NCI-H2171 (cell line): ENCODE measurements at regions not wholly inside any gene's neighbourhood (a gene's known extent, or its start where the extent isn't known, plus 50 kb on each side); places are given as distances from the start of the nearest gene placed in this dataset.
"Not testable (repeated sequence)": the region's sequence is repeated elsewhere in the genome, so short reads cannot be mapped to it uniquely, and the experiment has no call there.

Source experiments
- DNase-seq: peaks from one replicate; lab custom pipeline; 2025; lab: John Stamatoyannopoulos, UW

- DNase-seq: no peak
These were observed 2403.4 kb upstream of the ACO1 start for GRCh38 chr9:29981013-29981412.

- DNase-seq: no peak
These were observed 2384.8 kb upstream of the ACO1 start for GRCh38 chr9:29999645-30000044.

- no peak for DNase-seq
These were observed 2373.8 kb upstream of the ACO1 start for GRCh38 chr9:30010691-30011090.

GRCh38 chr9:30012622-30013021 lies 2371.8 kb upstream of the ACO1 start:
- no peak for DNase-seq

- no peak for DNase-seq
These were observed 2369.4 kb upstream of the ACO1 start for GRCh38 chr9:30015073-30015472.

- no peak for DNase-seq
These were observed 2364.3 kb upstream of the ACO1 start for GRCh38 chr9:30020161-30020560.

- no peak for DNase-seq
These were observed 2348.7 kb upstream of the ACO1 start for GRCh38 chr9:30035761-30036160.

- no peak for DNase-seq
These were observed 2347.9 kb upstream of the ACO1 start for GRCh38 chr9:30036558-30036957.

GRCh38 chr9:30039712-30040111 lies 2344.7 kb upstream of the ACO1 start:
- no peak for DNase-seq

GRCh38 chr9:30048396-30048795 lies 2336.0 kb upstream of the ACO1 start:
- no peak for DNase-seq

GRCh38 chr9:30058463-30058862 lies 2326.0 kb upstream of the ACO1 start:
- no peak for DNase-seq

- no peak for DNase-seq
These were observed 2323.5 kb upstream of the ACO1 start for GRCh38 chr9:30060976-30061375.

- DNase-seq: no peak
These were observed 2318.6 kb upstream of the ACO1 start for GRCh38 chr9:30065888-30066287.

GRCh38 chr9:30069236-30069635 lies 2315.2 kb upstream of the ACO1 start:
- not testable (repeated sequence) for DNase-seq

GRCh38 chr9:30075022-30075421 lies 2309.4 kb upstream of the ACO1 start:
- DNase-seq: no peak

GRCh38 chr9:30075451-30076199 lies 2308.8 kb upstream of the ACO1 start:
- no peak for DNase-seq

GRCh38 chr9:30078195-30078594 lies 2306.2 kb upstream of the ACO1 start:
- DNase-seq: no peak

GRCh38 chr9:30089428-30089827 lies 2295.0 kb upstream of the ACO1 start:
- DNase-seq: no peak

GRCh38 chr9:30103647-30104394 lies 2280.6 kb upstream of the ACO1 start:
- DNase-seq: no peak

- DNase-seq: not testable (repeated sequence)
These were observed 2277.3 kb upstream of the ACO1 start for GRCh38 chr9:30107134-30107533.

GRCh38 chr9:30116673-30117217 lies 2267.7 kb upstream of the ACO1 start:
- DNase-seq: no peak

- no peak for DNase-seq
These were observed 2263.8 kb upstream of the ACO1 start for GRCh38 chr9:30120666-30121065.

GRCh38 chr9:30121611-30122010 lies 2262.8 kb upstream of the ACO1 start:
- no peak for DNase-seq
